GM19467 (cell line): ENCODE measurements at regions not wholly inside any gene's neighbourhood (a gene's known extent, or its start where the extent isn't known, plus 50 kb on each side); places are given as distances from the start of the nearest gene placed in this dataset.

Experiments used
- ATAC-seq: cut with Tn5 transposase; IDR thresholded peaks from one replicate; pipeline ENCODE4 v1.9.1; 2021; ENCODE audit warnings: mild to moderate bottlenecking, moderate library complexity; ENCODE audit not compliant: unreplicated experiment

GRCh38 chr13:89267734-89268133 is 1596.6 kb downstream of the SLITRK5 start:
- no peak for ATAC-seq

GRCh38 chr13:89269737-89270136 is 1598.6 kb downstream of the SLITRK5 start:
- ATAC-seq, result no peak

GRCh38 chr13:89270736-89271135 is 1599.6 kb downstream of the SLITRK5 start:
- ATAC-seq, result no peak

- no peak for ATAC-seq
Measured at GRCh38 chr13:89279374-89279773, 1608.2 kb downstream of the SLITRK5 start.

- no peak for ATAC-seq
Measured at GRCh38 chr13:89281331-89281730, 1610.2 kb downstream of the SLITRK5 start.

GRCh38 chr13:89282241-89282640 is 1611.1 kb downstream of the SLITRK5 start:
- ATAC-seq, result no peak

- ATAC-seq, result no peak
Measured at GRCh38 chr13:89287381-89287780, 1616.2 kb downstream of the SLITRK5 start.

GRCh38 chr13:89294115-89294867 is 1623.1 kb downstream of the SLITRK5 start:
- no peak for ATAC-seq

- ATAC-seq, result no peak
Measured at GRCh38 chr13:89307278-89307677, 1636.1 kb downstream of the SLITRK5 start.

GRCh38 chr13:89310943-89311672 is 1639.9 kb downstream of the SLITRK5 start:
- no peak for ATAC-seq

GRCh38 chr13:89315287-89315686 is 1644.1 kb downstream of the SLITRK5 start:
- ATAC-seq, result no peak

- ATAC-seq, result no peak
Measured at GRCh38 chr13:89322466-89322865, 1651.3 kb downstream of the SLITRK5 start.

GRCh38 chr13:89324582-89324981 is 1653.4 kb downstream of the SLITRK5 start:
- no peak for ATAC-seq

- no peak for ATAC-seq
Measured at GRCh38 chr13:89343165-89343564, 1672.0 kb downstream of the SLITRK5 start.

- ATAC-seq, result no peak
Measured at GRCh38 chr13:89352384-89352783, 1681.2 kb downstream of the SLITRK5 start.

GRCh38 chr13:89361909-89362308 is 1690.7 kb downstream of the SLITRK5 start:
- ATAC-seq, result no peak

- ATAC-seq, result no peak
Measured at GRCh38 chr13:89363144-89363543, 1692.0 kb downstream of the SLITRK5 start.

- no peak for ATAC-seq
Measured at GRCh38 chr13:89372193-89372592, 1701.0 kb downstream of the SLITRK5 start.

- ATAC-seq, result no peak
Measured at GRCh38 chr13:89375839-89376238, 1704.7 kb downstream of the SLITRK5 start.

GRCh38 chr13:89380101-89380500 is 1708.9 kb downstream of the SLITRK5 start:
- ATAC-seq, result peak; percentile 58

- no peak for ATAC-seq
Measured at GRCh38 chr13:89382981-89383380, 1711.8 kb downstream of the SLITRK5 start.

GRCh38 chr13:89383891-89384290 is 1712.7 kb downstream of the SLITRK5 start:
- ATAC-seq, result no peak
